Gastrocnemius medialis (tissue), 4 donors: ENCODE measurements at regions not wholly inside any gene's neighbourhood (a gene's known extent, or its start where the extent isn't known, plus 50 kb on each side); places are given as distances from the start of the nearest gene placed in this dataset.

Experiments used
- POLR2A ChIP-seq, 2 donors: fragments of 450-650 bp; IDR thresholded peaks; one replicate each; pipeline ENCODE4 v1.6.1; 2017; ENCODE audit warnings: antibody characterized with exemption in 2 of 2, mild to moderate bottlenecking in 2 of 2, moderate library complexity in 2 of 2
- TF ChIP-seq, protein P1 (sequence below), 5 experiments: fragments of 450-650 bp in 3 of 5; fragments of 200-600 bp in 2 of 5; sonication (generic) in 2 of 5; IDR thresholded peaks in 4 of 5; conservative IDR thresholded peaks in 1 of 5; 1 replicate in 4 of 5; 2 replicates in 1 of 5; pipeline ENCODE4 v1.5.1; 2016 to 2019; ENCODE audit warnings: antibody characterized with exemption in 5 of 5, mild to moderate bottlenecking in 3 of 5, moderate library complexity in 3 of 5

DNA sequence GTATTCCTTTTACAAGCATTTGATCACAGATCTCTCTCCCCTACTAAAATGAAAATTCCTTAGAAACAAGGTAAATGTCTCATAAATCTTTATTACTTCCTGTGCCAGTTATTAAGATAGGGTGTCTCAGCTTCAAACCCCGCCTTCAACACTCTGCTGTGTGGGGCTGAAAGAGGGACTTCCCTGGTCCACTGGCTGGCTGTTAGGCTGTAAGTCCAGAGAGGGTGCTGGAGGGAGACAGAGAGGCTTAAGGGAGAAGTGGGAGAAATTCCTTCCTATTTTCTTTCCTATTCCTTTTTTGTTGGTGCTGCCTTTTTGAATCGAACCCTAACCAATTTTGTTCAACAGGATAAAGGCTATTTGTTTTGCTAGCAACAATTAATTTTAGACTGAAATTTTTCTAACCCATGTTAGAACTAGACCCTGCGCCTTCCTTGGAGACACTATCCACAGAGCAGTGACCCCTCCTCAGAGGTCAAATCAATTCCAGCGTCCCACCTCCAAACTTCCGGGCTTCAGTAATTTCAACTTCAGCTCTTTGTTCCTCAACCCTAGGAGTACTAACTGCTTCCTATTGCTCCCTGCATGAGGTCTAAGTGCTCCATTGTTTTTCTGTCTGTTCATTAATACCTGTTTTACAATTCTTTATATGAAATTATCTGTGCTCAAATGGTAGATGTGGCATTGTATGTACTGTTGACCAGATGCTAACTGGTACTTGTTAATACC, 207.5 kb upstream of the OPRM1 start:
- TF ChIP-seq, protein P1, sequence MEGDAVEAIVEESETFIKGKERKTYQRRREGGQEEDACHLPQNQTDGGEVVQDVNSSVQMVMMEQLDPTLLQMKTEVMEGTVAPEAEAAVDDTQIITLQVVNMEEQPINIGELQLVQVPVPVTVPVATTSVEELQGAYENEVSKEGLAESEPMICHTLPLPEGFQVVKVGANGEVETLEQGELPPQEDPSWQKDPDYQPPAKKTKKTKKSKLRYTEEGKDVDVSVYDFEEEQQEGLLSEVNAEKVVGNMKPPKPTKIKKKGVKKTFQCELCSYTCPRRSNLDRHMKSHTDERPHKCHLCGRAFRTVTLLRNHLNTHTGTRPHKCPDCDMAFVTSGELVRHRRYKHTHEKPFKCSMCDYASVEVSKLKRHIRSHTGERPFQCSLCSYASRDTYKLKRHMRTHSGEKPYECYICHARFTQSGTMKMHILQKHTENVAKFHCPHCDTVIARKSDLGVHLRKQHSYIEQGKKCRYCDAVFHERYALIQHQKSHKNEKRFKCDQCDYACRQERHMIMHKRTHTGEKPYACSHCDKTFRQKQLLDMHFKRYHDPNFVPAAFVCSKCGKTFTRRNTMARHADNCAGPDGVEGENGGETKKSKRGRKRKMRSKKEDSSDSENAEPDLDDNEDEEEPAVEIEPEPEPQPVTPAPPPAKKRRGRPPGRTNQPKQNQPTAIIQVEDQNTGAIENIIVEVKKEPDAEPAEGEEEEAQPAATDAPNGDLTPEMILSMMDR (IDR thresholded peaks at IDR 0.05 in 4 of 5, conservative IDR thresholded peaks at IDR 0.05 in 1 of 5) = no peak
- no peak for TF ChIP-seq POLR2A (IDR thresholded peaks at IDR 0.05)
